GM10248 (cell line): ENCODE measurements at regions not wholly inside any gene's neighbourhood (a gene's known extent, or its start where the extent isn't known, plus 50 kb on each side); places are given as distances from the start of the nearest gene placed in this dataset.

Experiments used
- CTCF ChIA-PET: fragments of 300-600 bp; sonication (Branson Sonifier 250); formaldehyde crosslinking; extraction: SDS; loops from one replicate; lab custom pipeline; 2021; ENCODE audit warnings: antibody characterized with exemption; lab: Yijun Ruan, JAX
- POLR2A ChIA-PET: fragments of 350-650 bp; sonication (Branson Sonifier 250); formaldehyde crosslinking; extraction: SDS; loops from one replicate; lab custom pipeline; 2020; ENCODE audit warnings: antibody characterized with exemption; lab: Yijun Ruan, JAX
- DNase-seq: peaks from one replicate; pipeline ENCODE4 v3.0.0; 2012; ENCODE audit errors: extremely low spot score
- TF ChIP-seq, protein P1 (sequence below): IDR thresholded peaks from 2 replicates; pipeline ENCODE4 v1.5.1; 2012; ENCODE audit warnings: mild to moderate bottlenecking, low read depth; ENCODE audit errors: extremely low read depth, missing control alignments, control extremely low read depth

GRCh38 chr3:99145031-99145430, 243.5 kb upstream of the DCBLD2 start:
- no peak for DNase-seq
- TF ChIP-seq, protein P1, sequence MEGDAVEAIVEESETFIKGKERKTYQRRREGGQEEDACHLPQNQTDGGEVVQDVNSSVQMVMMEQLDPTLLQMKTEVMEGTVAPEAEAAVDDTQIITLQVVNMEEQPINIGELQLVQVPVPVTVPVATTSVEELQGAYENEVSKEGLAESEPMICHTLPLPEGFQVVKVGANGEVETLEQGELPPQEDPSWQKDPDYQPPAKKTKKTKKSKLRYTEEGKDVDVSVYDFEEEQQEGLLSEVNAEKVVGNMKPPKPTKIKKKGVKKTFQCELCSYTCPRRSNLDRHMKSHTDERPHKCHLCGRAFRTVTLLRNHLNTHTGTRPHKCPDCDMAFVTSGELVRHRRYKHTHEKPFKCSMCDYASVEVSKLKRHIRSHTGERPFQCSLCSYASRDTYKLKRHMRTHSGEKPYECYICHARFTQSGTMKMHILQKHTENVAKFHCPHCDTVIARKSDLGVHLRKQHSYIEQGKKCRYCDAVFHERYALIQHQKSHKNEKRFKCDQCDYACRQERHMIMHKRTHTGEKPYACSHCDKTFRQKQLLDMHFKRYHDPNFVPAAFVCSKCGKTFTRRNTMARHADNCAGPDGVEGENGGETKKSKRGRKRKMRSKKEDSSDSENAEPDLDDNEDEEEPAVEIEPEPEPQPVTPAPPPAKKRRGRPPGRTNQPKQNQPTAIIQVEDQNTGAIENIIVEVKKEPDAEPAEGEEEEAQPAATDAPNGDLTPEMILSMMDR: no peak
- POLR2A ChIA-PET: no interaction called here
- CTCF ChIA-PET: no interaction called here

DNA sequence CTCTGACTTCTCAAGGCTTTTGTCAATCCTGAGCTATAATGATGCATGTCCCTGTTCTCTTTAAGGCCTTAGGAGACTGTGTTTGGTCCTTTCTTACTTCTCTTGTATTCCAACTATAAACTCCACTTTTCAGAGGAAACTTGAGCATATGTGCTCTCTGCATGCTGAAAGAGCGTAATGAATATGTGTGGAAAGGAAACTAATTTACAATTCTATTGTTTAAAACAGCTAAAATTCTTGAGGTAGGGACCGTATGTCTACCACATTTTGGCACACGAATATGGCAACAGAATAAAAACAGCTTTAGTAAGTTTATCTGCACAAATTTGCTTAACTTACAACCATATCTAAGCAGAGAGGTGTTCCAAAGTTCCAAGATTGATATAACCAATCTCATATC, 242.0 kb upstream of the DCBLD2 start:
- POLR2A ChIA-PET: no interaction called here
- CTCF ChIA-PET: interaction anchor here (1.2 kb wide), 1 partner anchor 19 kb away, joined by 3 read pairs; no protein-coding TSS in a partner anchor

DNA sequence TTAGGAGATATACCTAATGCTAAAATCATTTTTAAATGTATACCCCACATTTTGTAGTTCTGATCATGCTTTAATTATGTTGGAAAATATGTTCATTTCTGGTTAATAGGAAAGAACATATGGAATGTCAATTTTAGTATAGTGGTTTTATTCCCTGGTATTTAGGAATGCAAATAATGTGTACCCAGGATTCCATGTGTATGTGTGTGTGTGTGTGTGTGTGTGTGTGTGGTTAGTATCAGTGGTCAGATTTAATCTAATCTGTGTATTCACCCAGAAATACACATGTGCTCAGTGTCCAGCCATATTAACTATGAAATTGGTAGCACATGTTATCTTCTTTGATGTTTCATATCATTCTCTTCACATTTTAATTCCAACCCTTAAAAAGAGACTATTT, 233.5 kb upstream of the DCBLD2 start:
- ChIA-PET POLR2A (no interaction called here), CTCF (no interaction called here)
- DNase-seq: no peak
- TF ChIP-seq, protein P1: no peak

More for the DNA sequence above, 242.0 kb upstream of the DCBLD2 start:
- no peak for DNase-seq
- TF ChIP-seq, protein P1: no peak

- TF ChIP-seq, protein P1: no peak
- no peak for DNase-seq
- ChIA-PET CTCF (interaction anchor here (1.1 to 1.2 kb wide), 2 partner anchors 17 to 114 kb away, joined by 4 read pairs; no protein-coding TSS in a partner anchor), POLR2A (no interaction called here)
Measured at GRCh38 chr3:99131876-99132275, 230.4 kb upstream of the DCBLD2 start.

DNA sequence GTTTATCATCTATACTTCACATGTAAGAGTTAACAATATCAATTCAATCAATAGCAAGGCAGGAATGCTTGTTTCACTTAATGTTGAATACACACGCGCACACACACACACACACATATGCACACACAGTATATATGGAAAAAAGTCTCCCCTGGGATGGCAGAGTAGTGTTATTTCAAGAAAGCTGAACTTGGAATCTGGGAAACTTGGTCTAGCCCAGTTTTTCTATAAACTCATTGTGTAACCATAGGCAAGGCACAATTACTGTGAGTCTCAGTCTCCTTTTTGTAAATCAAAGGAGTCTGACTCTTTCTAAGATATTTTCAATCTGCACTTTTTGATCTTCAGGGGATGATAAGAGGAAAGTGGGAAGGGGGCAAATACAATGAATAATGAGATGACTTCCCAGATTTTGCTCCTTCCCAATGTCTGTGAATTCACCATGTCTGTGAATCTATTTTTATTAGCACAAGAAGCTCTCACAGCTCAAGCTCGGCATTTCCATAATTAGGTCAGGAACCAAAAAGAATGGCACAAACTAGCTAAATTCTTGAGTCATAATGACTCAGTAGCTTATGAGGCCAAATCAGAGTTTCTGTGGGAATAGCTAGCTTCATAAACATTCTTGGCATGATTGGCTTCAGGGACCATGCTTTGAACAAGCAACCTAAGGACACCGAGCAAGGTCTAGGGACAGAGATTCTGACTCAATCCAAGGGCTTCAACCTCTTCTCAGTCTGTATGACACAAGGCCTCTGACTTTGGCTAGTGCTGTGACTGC, 227.4 kb upstream of the DCBLD2 start:
- TF ChIP-seq, protein P1: no peak
- POLR2A ChIA-PET: no interaction called here
- DNase-seq: no peak
- CTCF ChIA-PET: interaction anchor here (1.1 kb wide), 1 partner anchor 44 kb away, joined by 3 read pairs; no protein-coding TSS in a partner anchor

- DNase-seq: no peak
- ChIA-PET CTCF (no interaction called here), POLR2A (no interaction called here)
- TF ChIP-seq, protein P1: no peak
Measured at GRCh38 chr3:99128235-99128634, 226.7 kb upstream of the DCBLD2 start.
